ENCODE measurements at regions not wholly inside any gene's neighbourhood (a gene's known extent, or its start where the extent isn't known, plus 50 kb on each side); places are given as distances from the start of the nearest gene placed in this dataset.

DNA sequence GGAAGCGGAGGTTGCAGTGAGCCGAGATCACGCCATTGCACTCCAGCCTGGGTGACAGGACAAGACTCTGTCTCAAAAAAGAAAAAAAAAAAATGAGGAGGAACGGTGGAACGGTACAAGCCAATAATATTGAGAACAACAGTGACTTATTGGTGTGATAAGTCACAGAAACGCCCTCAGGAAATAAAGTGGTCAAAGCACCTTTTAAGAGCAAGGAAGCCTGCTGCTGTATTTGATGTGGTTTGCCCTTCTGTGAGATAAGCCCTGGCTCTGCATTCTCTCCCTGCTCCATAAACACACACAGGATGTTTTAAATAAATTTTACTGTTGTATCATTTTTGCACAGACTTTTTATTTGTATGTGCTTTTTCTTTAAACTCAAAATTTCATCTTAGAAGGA, 269.9 kb upstream of the MSX2 start:
- peaks cover 0 to 3% (median 0%) of the 10 kb centered on the region in 3 donors for H3K27me3 ChIP-seq (ENCODE audit: insufficient read depth in 3 of 3, low read length in 2 of 3)
- H3K9me3 ChIP-seq: no peaks in the 10 kb centered on the region
- no peak overlapping the region for H3K27ac ChIP-seq
- WGBS, 3 donors: 75 to 86% (median 80%) methylated on average over 6 of the region's 6 CpGs
- intact Hi-C loops (cut with DNase I): no loop called here
- no peak for DNase-seq
- TF ChIP-seq, protein P1, sequence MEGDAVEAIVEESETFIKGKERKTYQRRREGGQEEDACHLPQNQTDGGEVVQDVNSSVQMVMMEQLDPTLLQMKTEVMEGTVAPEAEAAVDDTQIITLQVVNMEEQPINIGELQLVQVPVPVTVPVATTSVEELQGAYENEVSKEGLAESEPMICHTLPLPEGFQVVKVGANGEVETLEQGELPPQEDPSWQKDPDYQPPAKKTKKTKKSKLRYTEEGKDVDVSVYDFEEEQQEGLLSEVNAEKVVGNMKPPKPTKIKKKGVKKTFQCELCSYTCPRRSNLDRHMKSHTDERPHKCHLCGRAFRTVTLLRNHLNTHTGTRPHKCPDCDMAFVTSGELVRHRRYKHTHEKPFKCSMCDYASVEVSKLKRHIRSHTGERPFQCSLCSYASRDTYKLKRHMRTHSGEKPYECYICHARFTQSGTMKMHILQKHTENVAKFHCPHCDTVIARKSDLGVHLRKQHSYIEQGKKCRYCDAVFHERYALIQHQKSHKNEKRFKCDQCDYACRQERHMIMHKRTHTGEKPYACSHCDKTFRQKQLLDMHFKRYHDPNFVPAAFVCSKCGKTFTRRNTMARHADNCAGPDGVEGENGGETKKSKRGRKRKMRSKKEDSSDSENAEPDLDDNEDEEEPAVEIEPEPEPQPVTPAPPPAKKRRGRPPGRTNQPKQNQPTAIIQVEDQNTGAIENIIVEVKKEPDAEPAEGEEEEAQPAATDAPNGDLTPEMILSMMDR (IDR thresholded peaks at IDR 0.05): no peak
- no peaks in the 10 kb centered on the region for H3K4me1 ChIP-seq
- ATAC-seq: no peak
- H3K4me3 ChIP-seq: no peak overlapping the region
- no peaks in the 10 kb centered on the region for H3K36me3 ChIP-seq (ENCODE audit: insufficient read depth in 1 of 2, low read depth in 1 of 2)

DNA sequence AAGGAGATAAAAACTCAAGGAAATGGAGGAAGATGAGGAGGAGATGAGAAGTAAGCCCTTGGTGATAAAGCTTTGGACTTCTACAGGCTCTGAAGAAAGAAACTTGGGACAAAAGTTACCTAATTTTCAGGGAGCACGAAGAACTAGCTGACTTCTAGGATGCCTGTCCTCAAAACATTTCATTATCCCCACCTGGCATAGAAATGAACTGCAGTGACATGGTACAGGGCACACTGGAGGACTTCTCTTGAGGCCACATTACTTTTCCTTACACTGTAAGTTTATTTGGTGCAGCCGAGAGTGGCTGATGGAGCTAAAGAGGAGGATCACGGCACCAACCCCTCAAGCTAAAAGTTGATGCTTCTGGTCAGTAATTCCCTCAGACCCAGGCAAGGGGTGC, 269.5 kb upstream of the MSX2 start:
- TF ChIP-seq, protein P1 (IDR thresholded peaks at IDR 0.05): no peak
- ATAC-seq (no peak), DNase-seq (no peak)
- Histone ChIP-seq H3K27me3 (ENCODE audit: insufficient read depth in 3 of 3, low read length in 2 of 3) (peaks cover 0 to 3% (median 0%) of the 10 kb centered on the region in 3 donors), H3K9me3 (no peaks in the 10 kb centered on the region), H3K4me3 (no peak overlapping the region), H3K27ac (no peak overlapping the region), H3K36me3 (ENCODE audit: insufficient read depth in 1 of 2, low read depth in 1 of 2) (no peaks in the 10 kb centered on the region), H3K4me1 (no peaks in the 10 kb centered on the region)
- WGBS, 3 donors: 77 to 89% (median 83%) methylated on average over 3 of the region's 3 CpGs
- intact Hi-C loops (cut with DNase I): no loop called here

DNA sequence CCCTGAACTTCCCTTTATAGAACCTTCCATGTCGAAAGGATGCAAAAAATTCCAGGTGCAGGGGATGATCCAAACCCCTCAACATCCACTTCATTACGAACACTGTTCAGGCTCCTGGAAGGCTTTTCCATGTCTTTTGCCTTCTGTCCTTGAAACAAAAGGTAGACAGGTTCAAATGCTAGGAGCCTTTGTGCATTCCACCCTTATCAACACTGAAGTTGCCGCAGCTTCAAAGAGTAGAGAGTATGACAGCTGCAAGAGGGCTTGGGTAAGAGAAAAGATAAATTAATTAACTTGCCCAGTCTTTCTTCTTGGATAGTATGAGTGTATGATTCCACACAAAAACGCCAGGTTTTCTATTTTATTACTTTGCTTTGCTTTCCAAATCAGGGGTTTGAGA, 269.1 kb upstream of the MSX2 start:
- no peaks in the 10 kb centered on the region for H3K36me3 ChIP-seq (ENCODE audit: insufficient read depth in 1 of 2, low read depth in 1 of 2)
- TF ChIP-seq, protein P1 (IDR thresholded peaks at IDR 0.05): no peak
- ATAC-seq (no peak), DNase-seq (no peak)
- H3K27ac ChIP-seq: no peak overlapping the region
- no peak overlapping the region for H3K4me3 ChIP-seq
- H3K27me3 ChIP-seq (ENCODE audit: insufficient read depth in 3 of 3, low read length in 2 of 3): peaks cover 0 to 3% (median 0%) of the 10 kb centered on the region in 3 donors
- 63 to 66% (median 65%) methylated on average over 4 of the region's 4 CpGs for WGBS, 3 donors
- H3K9me3 ChIP-seq: no peaks in the 10 kb centered on the region
- H3K4me1 ChIP-seq: no peaks in the 10 kb centered on the region
- intact Hi-C loops (cut with DNase I): no loop called here

DNA sequence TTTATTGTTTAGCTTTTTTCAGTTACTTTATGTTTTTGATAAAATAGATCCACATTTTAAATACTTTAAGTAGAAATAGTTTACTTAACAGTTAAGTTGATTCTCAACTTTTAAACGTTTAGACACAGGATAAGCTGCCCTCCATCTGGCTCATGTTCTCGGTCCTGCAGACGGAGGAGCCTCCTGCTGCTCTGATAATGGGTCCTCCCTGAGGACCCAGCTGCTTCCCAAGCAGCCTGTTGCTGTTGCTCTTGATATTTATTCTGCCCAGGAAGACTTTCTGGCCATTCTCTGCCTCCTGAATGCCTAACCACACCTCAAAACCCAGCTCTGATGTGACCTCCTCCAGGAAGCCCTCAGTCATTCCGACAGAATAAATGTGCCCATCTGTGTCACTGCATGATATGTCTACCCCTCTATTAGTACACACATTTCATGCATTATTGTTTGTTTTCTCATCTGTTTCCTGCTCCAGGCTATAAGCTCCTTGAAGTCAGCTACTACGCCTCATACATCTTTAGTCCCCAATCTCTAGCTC, 267.2 kb upstream of the MSX2 start:
- no peak for DNase-seq
- no peak overlapping the region for H3K27ac ChIP-seq
- TF ChIP-seq, protein P1 (IDR thresholded peaks at IDR 0.05): no peak
- H3K27me3 ChIP-seq (ENCODE audit: insufficient read depth in 3 of 3, low read length in 2 of 3): peaks cover 0 to 3% (median 0%) of the 10 kb centered on the region in 3 donors
- WGBS, 3 donors: 42 to 48% (median 44%) methylated on average over 5 of the region's 5 CpGs
- intact Hi-C loops (cut with DNase I): no loop called here
- no peak overlapping the region for H3K4me3 ChIP-seq
- no peak for ATAC-seq
- no peaks in the 10 kb centered on the region for H3K9me3 ChIP-seq
- no peaks in the 10 kb centered on the region for H3K4me1 ChIP-seq
- H3K36me3 ChIP-seq (ENCODE audit: insufficient read depth in 1 of 2, low read depth in 1 of 2): no peaks in the 10 kb centered on the region

DNA sequence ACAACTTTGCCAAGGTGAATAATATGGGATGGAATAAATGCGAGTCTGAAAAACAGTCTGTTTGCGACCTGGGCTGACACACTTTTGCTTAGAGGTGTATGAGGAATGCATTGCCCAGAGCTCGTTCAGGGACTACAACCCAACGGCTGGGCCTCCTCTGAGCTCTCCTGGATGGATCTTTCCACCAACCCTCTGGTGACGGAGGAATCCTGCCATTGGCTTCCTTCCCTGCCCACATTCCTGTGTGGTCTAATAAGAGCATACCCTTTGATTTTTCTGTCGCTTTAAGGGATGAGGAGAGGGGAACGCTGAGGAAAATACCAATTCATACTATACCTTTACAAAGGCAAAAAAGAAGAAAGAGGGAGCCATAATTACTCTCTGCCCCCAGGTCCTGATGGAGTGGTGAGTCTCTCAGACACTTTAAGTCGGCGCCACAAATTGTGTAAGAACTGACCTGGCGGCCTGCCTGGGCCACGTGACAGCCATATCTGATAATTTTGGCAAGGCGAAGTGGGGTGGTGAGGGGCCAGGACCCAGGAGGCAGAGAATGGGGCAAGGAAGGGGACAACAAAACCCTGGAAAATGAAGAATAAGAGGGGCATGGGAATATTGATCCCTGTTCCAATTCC, 265.2 kb upstream of the MSX2 start:
- 65 to 66% (median 65%) methylated on average over 12 of the region's 12 CpGs for WGBS, 3 donors
- Histone ChIP-seq H3K4me3 (no peak overlapping the region), H3K27ac (no peak overlapping the region), H3K9me3 (no peaks in the 10 kb centered on the region), H3K36me3 (ENCODE audit: insufficient read depth in 1 of 2, low read depth in 1 of 2) (no peaks in the 10 kb centered on the region), H3K4me1 (no peaks in the 10 kb centered on the region), H3K27me3 (ENCODE audit: insufficient read depth in 3 of 3, low read length in 2 of 3) (no peaks in the 10 kb centered on the region)
- intact Hi-C loops (cut with DNase I): no loop called here
- ATAC-seq (no peak), DNase-seq (no peak)
- TF ChIP-seq, protein P1 (IDR thresholded peaks at IDR 0.05): no peak

All from psoas muscle (tissue), 7 donors.